IMR-90 (cell line): ENCODE measurements at regions not wholly inside any gene's neighbourhood (a gene's known extent, or its start where the extent isn't known, plus 50 kb on each side); places are given as distances from the start of the nearest gene placed in this dataset.
A peak's percentile ranks its signal among the peaks of the same experiment; 100 is the strongest.

Experiments used
- ATAC-seq: fragments of 200-7000 bp; cut with Tn5 transposase; 2 replicates; pipeline ENCODE4 v1.9.1; 2020; ENCODE audit warnings: low read depth, mild to moderate bottlenecking, moderate library complexity
- BruUV-seq: library from RNA; stranded (reverse); fragments of 400-500 nt; replicated peaks from 2 replicates; lab custom pipeline; 2021; lab: Mats Ljungman, UMichigan
- CTCF ChIA-PET: fragments of 300-600 bp; formaldehyde crosslinking; extraction: SDS; loops from one replicate; lab custom pipeline; 2021; ENCODE audit warnings: antibody characterized with exemption; lab: Yijun Ruan, JAX
- POLR2A ChIA-PET: fragments of 300-600 bp; sonication (Branson Sonifier 250); formaldehyde crosslinking; loops from one replicate; lab custom pipeline; 2022; ENCODE audit warnings: antibody characterized with exemption; ENCODE audit not compliant: unreplicated experiment; lab: Charles Lee
- DNase-seq: peaks from one replicate; pipeline ENCODE4 v3.0.0; 2013
- H2AFZ ChIP-seq: replicated peaks from 2 replicates; pipeline ENCODE3; 2013; ENCODE audit warnings: low read length, mild to moderate bottlenecking; ENCODE audit not compliant: poor library complexity
- H2AK5ac ChIP-seq: 2 replicates; pipeline ENCODE4 v1.6.1; 2013; ENCODE audit warnings: low read depth, low read length, inconsistent platforms
- H2AK9ac ChIP-seq: replicated peaks from 2 replicates; pipeline ENCODE3; 2013; ENCODE audit warnings: mild to moderate bottlenecking, low read depth, low read length, moderate library complexity; ENCODE audit not compliant: poor library complexity
- H2BK120ac ChIP-seq: 2 replicates; pipeline ENCODE4 v1.6.1; 2013; ENCODE audit warnings: low read depth, low read length, inconsistent platforms
- H2BK15ac ChIP-seq: 3 replicates; pipeline ENCODE4 v1.6.1; 2013; ENCODE audit warnings: low read depth, low read length, inconsistent platforms
- H2BK20ac ChIP-seq: 2 replicates; pipeline ENCODE4 v1.6.1; 2013; ENCODE audit warnings: low read depth, mild to moderate bottlenecking, inconsistent platforms, low read length, moderate library complexity
- H2BK5ac ChIP-seq: 2 replicates; pipeline ENCODE4 v1.6.1; 2013; ENCODE audit warnings: mild to moderate bottlenecking, low read depth, low read length, inconsistent platforms; ENCODE audit not compliant: poor library complexity, severe bottlenecking
- H3K14ac ChIP-seq: replicated peaks from 2 replicates; pipeline ENCODE4 v1.6.1; 2013; ENCODE audit warnings: low read depth, low read length, inconsistent platforms
- H3K18ac ChIP-seq: 2 replicates; pipeline ENCODE4 v1.6.1; 2013; ENCODE audit warnings: low read depth, low read length, control low read depth
- H3K23ac ChIP-seq: 2 replicates; pipeline ENCODE4 v1.6.1; 2013; ENCODE audit warnings: low read depth, low read length, inconsistent platforms
- H3K27ac ChIP-seq: 2 replicates; pipeline ENCODE4 v1.5.1; 2013; ENCODE audit warnings: mild to moderate bottlenecking, control low read depth, low read length; ENCODE audit not compliant: insufficient read depth
- H3K27me3 ChIP-seq: 2 replicates; pipeline ENCODE4 v1.6.1; 2013; ENCODE audit warnings: low read length; ENCODE audit not compliant: control insufficient read depth, insufficient read depth
- H3K36me3 ChIP-seq: 2 replicates; pipeline ENCODE4 v1.6.1; 2013; ENCODE audit warnings: low read length, mixed read lengths; ENCODE audit not compliant: control insufficient read depth, insufficient read depth
- H3K4ac ChIP-seq: 2 replicates; pipeline ENCODE4 v1.6.1; 2013; ENCODE audit warnings: low read depth, low read length, inconsistent platforms
- H3K4me1 ChIP-seq: 2 replicates; pipeline ENCODE4 v1.6.1; 2013; ENCODE audit warnings: low read length, mixed read lengths; ENCODE audit not compliant: control insufficient read depth, insufficient read depth
- H3K4me2 ChIP-seq: 2 replicates; pipeline ENCODE4 v1.6.1; 2013; ENCODE audit warnings: low read depth, mild to moderate bottlenecking, control low read depth, low read length, moderate library complexity
- H3K4me3 ChIP-seq: 2 replicates; pipeline ENCODE4 v1.5.1; 2013; ENCODE audit warnings: low read depth, mild to moderate bottlenecking, control low read depth, low read length, moderate library complexity; ENCODE audit not compliant: insufficient read depth
- H3K56ac ChIP-seq: 2 replicates; pipeline ENCODE4 v1.6.1; 2013; ENCODE audit warnings: low read length, inconsistent platforms; ENCODE audit not compliant: insufficient read depth; ENCODE audit errors: extremely low read depth
- H3K79me1 ChIP-seq, 2 experiments: 2 replicates each; pipeline ENCODE4 v1.6.1; 2013; ENCODE audit warnings: low read length in 2 of 2, inconsistent platforms in 1 of 2, low read depth in 1 of 2
- H3K9ac ChIP-seq: 2 replicates; pipeline ENCODE4 v1.6.1; 2013; ENCODE audit warnings: low read depth, low read length, control low read depth
- H3K9me1 ChIP-seq: 2 replicates; pipeline ENCODE4 v1.6.1; 2013; ENCODE audit warnings: low read length, inconsistent platforms; ENCODE audit not compliant: insufficient read depth
- H3K9me3 ChIP-seq: 2 replicates; pipeline ENCODE4 v1.6.1; 2013; ENCODE audit warnings: low read length; ENCODE audit not compliant: control insufficient read depth, insufficient read depth
- H4K20me1 ChIP-seq: 2 replicates; pipeline ENCODE4 v1.6.1; 2013; ENCODE audit warnings: low read length, inconsistent platforms; ENCODE audit not compliant: insufficient read depth
- H4K5ac ChIP-seq: 2 replicates; pipeline ENCODE4 v1.6.1; 2013; ENCODE audit warnings: mild to moderate bottlenecking, low read depth, low read length, control low read depth
- H4K8ac ChIP-seq, 2 experiments: 2 replicates each; pipeline ENCODE4 v1.6.1; 2013; ENCODE audit warnings: low read depth in 2 of 2, low read length in 2 of 2, control low read depth in 1 of 2, inconsistent platforms in 1 of 2
- H4K91ac ChIP-seq: 2 replicates; pipeline ENCODE4 v1.6.1; 2013; ENCODE audit warnings: low read depth, low read length, inconsistent platforms; ENCODE audit not compliant: insufficient read depth
- CEBPB ChIP-seq: IDR thresholded peaks from 2 replicates; pipeline ENCODE4 v1.6.1; 2012; ENCODE audit warnings: low read depth, low read length, improper control_type of control experiment
- FOS ChIP-seq: fragments of 150-350 bp; IDR thresholded peaks from 2 replicates; pipeline ENCODE4 v1.6.1; 2016; ENCODE audit warnings: low read depth, low read length
- MXI1 ChIP-seq: IDR thresholded peaks from 2 replicates; pipeline ENCODE4 v1.6.1; 2012; ENCODE audit warnings: low read depth, mild to moderate bottlenecking, low read length, moderate library complexity, borderline replicate concordance
- NFE2L2 ChIP-seq: fragments of 150-350 bp; IDR thresholded peaks from 2 replicates; pipeline ENCODE4 v1.6.1; 2016; ENCODE audit warnings: low read depth, mild to moderate bottlenecking, low read length
- POLR2A ChIP-seq: IDR thresholded peaks from 2 replicates; pipeline ENCODE4 v1.6.1; 2012; ENCODE audit warnings: mild to moderate bottlenecking, low read depth, low read length
- RAD21 ChIP-seq: IDR thresholded peaks from 2 replicates; pipeline ENCODE4 v1.6.1; 2012; ENCODE audit warnings: low read length, improper control_type of control experiment
- RCOR1 ChIP-seq: IDR thresholded peaks from 2 replicates; pipeline ENCODE4 v1.6.1; 2012; ENCODE audit warnings: mild to moderate bottlenecking, low read length, improper control_type of control experiment; ENCODE audit not compliant: insufficient replicate concordance
- RFX5 ChIP-seq: IDR thresholded peaks from 2 replicates; pipeline ENCODE4 v1.8.0; 2012; ENCODE audit warnings: low read depth, mild to moderate bottlenecking, low read length, moderate library complexity
- SMC3 ChIP-seq: fragments of 150-350 bp; IDR thresholded peaks from 2 replicates; pipeline ENCODE4 v1.6.1; 2016; ENCODE audit warnings: low read depth, mild to moderate bottlenecking, antibody characterized with exemption, low read length, moderate library complexity
- WGBS, 2 experiments: methylation state at CpG; one replicate each; pipeline versions ENCODE4 v1.1.5 to v1.1.7; 2013; ENCODE audit warnings: missing lambda C conversion rate in 2 of 2; ENCODE audit not compliant: insufficient read length in 1 of 2; ENCODE audit errors: extremely low coverage in 2 of 2; 5-methylcytosine and 5-hydroxymethylcytosine counted together
- dilution Hi-C: fragments of 300-500 bp; cut with HindIII; formaldehyde crosslinking; loops from one replicate; pipeline ENCODE4 v1.14.3; 2018; ENCODE audit warnings: low sequenced_read_pairs; ENCODE audit not compliant: unreplicated experiment
- in situ Hi-C: fragments of 300-500 bp; cut with MboI; formaldehyde crosslinking; loops from 3 replicates; pipeline ENCODE4 v1.14.3; 2019; ENCODE audit warnings: low sequenced_read_pairs, inconsistent platforms, mixed read lengths
- intact Hi-C: fragments of 100-400 bp; cut with micrococcal nuclease; formaldehyde crosslinking; loops from 2 replicates; pipeline ENCODE4 v1.10.0; 2022
- TF ChIP-seq, protein P1 (sequence below): fragments of 150-350 bp; IDR thresholded peaks from 2 replicates; pipeline ENCODE4 v1.6.1; 2016; ENCODE audit warnings: low read depth, mild to moderate bottlenecking, low read length, moderate library complexity, borderline replicate concordance
- TF ChIP-seq, protein P2 (sequence below): conservative IDR thresholded peaks from 2 replicates; pipeline ENCODE4 v1.5.1; 2012; ENCODE audit warnings: mild to moderate bottlenecking, low read depth, low read length, improper control_type of control experiment
- TF ChIP-seq, protein P3 (sequence below): fragments of 150-350 bp; IDR thresholded peaks from 2 replicates; pipeline ENCODE4 v1.6.1; 2017; ENCODE audit warnings: mild to moderate bottlenecking, antibody characterized with exemption, low read length, low read depth

DNA sequence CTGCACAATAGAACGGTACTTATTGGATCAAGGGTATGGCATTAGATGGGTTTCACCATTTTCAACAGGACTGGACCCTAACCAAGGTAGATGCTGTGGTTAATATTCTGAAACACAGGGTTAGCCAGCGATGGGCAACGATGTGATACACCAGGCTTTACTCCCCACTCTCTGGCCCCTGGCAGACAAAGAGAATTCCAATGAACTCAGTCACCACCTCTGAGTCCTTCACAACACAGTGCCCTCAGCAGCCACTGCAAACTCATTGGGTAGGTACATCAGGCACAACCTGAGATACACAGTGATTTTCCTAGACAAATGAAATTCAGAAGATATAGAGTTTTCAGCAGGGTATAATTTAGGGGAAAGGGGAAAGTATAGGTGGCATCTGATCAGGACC, 634.5 kb downstream of the ZEB2 start:
- BruUV-seq, result no TSS peak
- intact Hi-C loops, result no loop called here
- H2AFZ ChIP-seq, result no peak overlapping the region
- H3K4me1 ChIP-seq, result no peaks in the 10 kb centered on the region
- H2AK9ac ChIP-seq, result no peak overlapping the region
- H4K20me1 ChIP-seq, result no peaks in the 10 kb centered on the region
- H4K91ac ChIP-seq, result no peak overlapping the region
- no peaks in the 10 kb centered on the region for H3K36me3 ChIP-seq
- no peak overlapping the region for H2BK120ac ChIP-seq
- H4K5ac ChIP-seq, result no peak overlapping the region
- H2AK5ac ChIP-seq, result no peak overlapping the region
- dilution Hi-C loops, result no loop called here
- H3K4me2 ChIP-seq, result no peak overlapping the region
- H2BK5ac ChIP-seq, result no peak overlapping the region
- H3K27ac ChIP-seq, result no peak overlapping the region
- no peak overlapping the region for H3K18ac ChIP-seq
- DNase-seq (peak; percentile 3), ATAC-seq (no peak)
- H4K8ac ChIP-seq, result no peak overlapping the region
- no peak overlapping the region for H3K4ac ChIP-seq
- no peaks in the 10 kb centered on the region for H3K79me1 ChIP-seq
- no peak overlapping the region for H3K4me3 ChIP-seq
- H3K9me1 ChIP-seq, result no peaks in the 10 kb centered on the region
- H2BK20ac ChIP-seq, result no peak overlapping the region
- TF ChIP-seq, protein P1, sequence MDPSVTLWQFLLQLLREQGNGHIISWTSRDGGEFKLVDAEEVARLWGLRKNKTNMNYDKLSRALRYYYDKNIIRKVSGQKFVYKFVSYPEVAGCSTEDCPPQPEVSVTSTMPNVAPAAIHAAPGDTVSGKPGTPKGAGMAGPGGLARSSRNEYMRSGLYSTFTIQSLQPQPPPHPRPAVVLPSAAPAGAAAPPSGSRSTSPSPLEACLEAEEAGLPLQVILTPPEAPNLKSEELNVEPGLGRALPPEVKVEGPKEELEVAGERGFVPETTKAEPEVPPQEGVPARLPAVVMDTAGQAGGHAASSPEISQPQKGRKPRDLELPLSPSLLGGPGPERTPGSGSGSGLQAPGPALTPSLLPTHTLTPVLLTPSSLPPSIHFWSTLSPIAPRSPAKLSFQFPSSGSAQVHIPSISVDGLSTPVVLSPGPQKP, result no peak
- no peak for TF ChIP-seq RCOR1
- TF ChIP-seq MXI1, result no peak
- TF ChIP-seq RAD21, result no peak
- TF ChIP-seq, protein P2, sequence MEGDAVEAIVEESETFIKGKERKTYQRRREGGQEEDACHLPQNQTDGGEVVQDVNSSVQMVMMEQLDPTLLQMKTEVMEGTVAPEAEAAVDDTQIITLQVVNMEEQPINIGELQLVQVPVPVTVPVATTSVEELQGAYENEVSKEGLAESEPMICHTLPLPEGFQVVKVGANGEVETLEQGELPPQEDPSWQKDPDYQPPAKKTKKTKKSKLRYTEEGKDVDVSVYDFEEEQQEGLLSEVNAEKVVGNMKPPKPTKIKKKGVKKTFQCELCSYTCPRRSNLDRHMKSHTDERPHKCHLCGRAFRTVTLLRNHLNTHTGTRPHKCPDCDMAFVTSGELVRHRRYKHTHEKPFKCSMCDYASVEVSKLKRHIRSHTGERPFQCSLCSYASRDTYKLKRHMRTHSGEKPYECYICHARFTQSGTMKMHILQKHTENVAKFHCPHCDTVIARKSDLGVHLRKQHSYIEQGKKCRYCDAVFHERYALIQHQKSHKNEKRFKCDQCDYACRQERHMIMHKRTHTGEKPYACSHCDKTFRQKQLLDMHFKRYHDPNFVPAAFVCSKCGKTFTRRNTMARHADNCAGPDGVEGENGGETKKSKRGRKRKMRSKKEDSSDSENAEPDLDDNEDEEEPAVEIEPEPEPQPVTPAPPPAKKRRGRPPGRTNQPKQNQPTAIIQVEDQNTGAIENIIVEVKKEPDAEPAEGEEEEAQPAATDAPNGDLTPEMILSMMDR, result no peak
- TF ChIP-seq, protein P3, sequence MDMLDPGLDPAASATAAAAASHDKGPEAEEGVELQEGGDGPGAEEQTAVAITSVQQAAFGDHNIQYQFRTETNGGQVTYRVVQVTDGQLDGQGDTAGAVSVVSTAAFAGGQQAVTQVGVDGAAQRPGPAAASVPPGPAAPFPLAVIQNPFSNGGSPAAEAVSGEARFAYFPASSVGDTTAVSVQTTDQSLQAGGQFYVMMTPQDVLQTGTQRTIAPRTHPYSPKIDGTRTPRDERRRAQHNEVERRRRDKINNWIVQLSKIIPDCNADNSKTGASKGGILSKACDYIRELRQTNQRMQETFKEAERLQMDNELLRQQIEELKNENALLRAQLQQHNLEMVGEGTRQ, result no peak
- TF ChIP-seq FOS, result no peak
- no peak for TF ChIP-seq POLR2A
- no peak for TF ChIP-seq CEBPB
- no peak for TF ChIP-seq SMC3
- no peak for TF ChIP-seq NFE2L2
- no peak for TF ChIP-seq RFX5
- no peak overlapping the region for H3K9ac ChIP-seq
- no peaks in the 10 kb centered on the region for H3K9me3 ChIP-seq
- H3K14ac ChIP-seq, result no peak overlapping the region
- in situ Hi-C loops, result no loop called here
- no peak overlapping the region for H3K23ac ChIP-seq
- POLR2A ChIA-PET, result no interaction called here
- H3K27me3 ChIP-seq, result no peaks in the 10 kb centered on the region
- CTCF ChIA-PET, result no interaction called here
- no peak overlapping the region for H3K56ac ChIP-seq
- WGBS, 2 experiments, result no CpG with 5 or more reads among the region's 3 CpGs
- H2BK15ac ChIP-seq, result no peak overlapping the region
